Endothelial cell of umbilical vein (primary cell): ENCODE measurements at regions not wholly inside any gene's neighbourhood (a gene's known extent, or its start where the extent isn't known, plus 50 kb on each side); places are given as distances from the start of the nearest gene placed in this dataset.

Source experiments
- EZH2 ChIP-seq: IDR thresholded peaks from 2 replicates; pipeline ENCODE4 v1.6.1; 2012; ENCODE audit warnings: borderline replicate concordance, low read depth, mild to moderate bottlenecking, moderate library complexity, low read length, inconsistent platforms; ENCODE audit not compliant: severe bottlenecking
- FOS ChIP-seq: IDR thresholded peaks from 2 replicates; pipeline ENCODE4 v1.6.1; 2011; ENCODE audit warnings: mild to moderate bottlenecking, low read length, moderate library complexity, borderline replicate concordance; ENCODE audit not compliant: insufficient read depth
- MYC ChIP-seq: IDR thresholded peaks from one replicate; pipeline ENCODE4 v1.6.1; 2011; ENCODE audit warnings: mild to moderate bottlenecking, low read depth, low read length
- POLR2A ChIP-seq: IDR thresholded peaks from 2 replicates; pipeline ENCODE4 v1.6.1; 2012; ENCODE audit warnings: low read depth, mild to moderate bottlenecking, control low read depth, low read length
- POLR2AphosphoS5 ChIP-seq: IDR thresholded peaks from 2 replicates; pipeline ENCODE4 v1.6.1; 2012; ENCODE audit warnings: low read depth, mild to moderate bottlenecking, control low read depth, low read length, moderate library complexity; ENCODE audit not compliant: insufficient read depth
- TF ChIP-seq, protein P1 (sequence below): IDR thresholded peaks from 2 replicates; pipeline ENCODE4 v1.6.1; 2011; ENCODE audit not compliant: insufficient read depth, insufficient read length
- TF ChIP-seq, protein P2 (sequence below), 2 donors: IDR thresholded peaks; 1 replicate in 1 of 2; 2 replicates in 1 of 2; pipeline ENCODE4 v1.5.1; 2011; ENCODE audit warnings: low read length in 2 of 2, mild to moderate bottlenecking in 2 of 2, moderate library complexity in 2 of 2, control low read depth in 1 of 2, inconsistent platforms in 1 of 2, low read depth in 1 of 2; ENCODE audit not compliant: insufficient read depth in 1 of 2; ENCODE audit errors: extremely low read depth in 1 of 2

DNA sequence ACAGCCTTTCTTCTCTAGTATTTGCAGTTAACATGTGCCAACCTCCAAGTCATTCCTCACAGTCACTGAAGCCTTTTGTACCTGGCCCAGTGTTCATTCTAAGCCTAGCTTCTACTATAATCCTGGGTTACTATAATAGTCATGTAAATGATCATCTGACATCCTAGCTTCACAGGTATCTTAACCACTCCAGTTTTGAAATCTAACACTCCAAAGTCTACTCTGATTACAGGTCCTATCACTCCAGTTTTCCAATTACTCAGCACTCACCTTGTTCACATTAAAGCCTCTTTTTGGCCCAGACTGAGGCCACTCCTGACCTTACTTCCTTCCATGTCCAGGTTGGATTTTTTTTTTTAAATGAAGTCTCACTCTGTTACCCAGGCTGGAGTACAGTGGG, 87.6 kb upstream of the ZCCHC13 start:
- TF ChIP-seq, protein P1, sequence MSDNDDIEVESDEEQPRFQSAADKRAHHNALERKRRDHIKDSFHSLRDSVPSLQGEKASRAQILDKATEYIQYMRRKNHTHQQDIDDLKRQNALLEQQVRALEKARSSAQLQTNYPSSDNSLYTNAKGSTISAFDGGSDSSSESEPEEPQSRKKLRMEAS, result no peak
- TF ChIP-seq, protein P2, sequence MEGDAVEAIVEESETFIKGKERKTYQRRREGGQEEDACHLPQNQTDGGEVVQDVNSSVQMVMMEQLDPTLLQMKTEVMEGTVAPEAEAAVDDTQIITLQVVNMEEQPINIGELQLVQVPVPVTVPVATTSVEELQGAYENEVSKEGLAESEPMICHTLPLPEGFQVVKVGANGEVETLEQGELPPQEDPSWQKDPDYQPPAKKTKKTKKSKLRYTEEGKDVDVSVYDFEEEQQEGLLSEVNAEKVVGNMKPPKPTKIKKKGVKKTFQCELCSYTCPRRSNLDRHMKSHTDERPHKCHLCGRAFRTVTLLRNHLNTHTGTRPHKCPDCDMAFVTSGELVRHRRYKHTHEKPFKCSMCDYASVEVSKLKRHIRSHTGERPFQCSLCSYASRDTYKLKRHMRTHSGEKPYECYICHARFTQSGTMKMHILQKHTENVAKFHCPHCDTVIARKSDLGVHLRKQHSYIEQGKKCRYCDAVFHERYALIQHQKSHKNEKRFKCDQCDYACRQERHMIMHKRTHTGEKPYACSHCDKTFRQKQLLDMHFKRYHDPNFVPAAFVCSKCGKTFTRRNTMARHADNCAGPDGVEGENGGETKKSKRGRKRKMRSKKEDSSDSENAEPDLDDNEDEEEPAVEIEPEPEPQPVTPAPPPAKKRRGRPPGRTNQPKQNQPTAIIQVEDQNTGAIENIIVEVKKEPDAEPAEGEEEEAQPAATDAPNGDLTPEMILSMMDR (IDR thresholded peaks at IDR 0.05; ENCODE audit: extremely low read depth in 1 of 2, insufficient read depth in 1 of 2, low read depth in 1 of 2, low read length in 2 of 2), result no peak
- TF ChIP-seq EZH2 (no peak), POLR2A (no peak), FOS (no peak), POLR2AphosphoS5 (no peak), MYC (no peak)
